ENCODE measurements at regions not wholly inside any gene's neighbourhood (a gene's known extent, or its start where the extent isn't known, plus 50 kb on each side); places are given as distances from the start of the nearest gene placed in this dataset.
A peak's percentile ranks its signal among the peaks of the same experiment; 100 is the strongest.

DNA sequence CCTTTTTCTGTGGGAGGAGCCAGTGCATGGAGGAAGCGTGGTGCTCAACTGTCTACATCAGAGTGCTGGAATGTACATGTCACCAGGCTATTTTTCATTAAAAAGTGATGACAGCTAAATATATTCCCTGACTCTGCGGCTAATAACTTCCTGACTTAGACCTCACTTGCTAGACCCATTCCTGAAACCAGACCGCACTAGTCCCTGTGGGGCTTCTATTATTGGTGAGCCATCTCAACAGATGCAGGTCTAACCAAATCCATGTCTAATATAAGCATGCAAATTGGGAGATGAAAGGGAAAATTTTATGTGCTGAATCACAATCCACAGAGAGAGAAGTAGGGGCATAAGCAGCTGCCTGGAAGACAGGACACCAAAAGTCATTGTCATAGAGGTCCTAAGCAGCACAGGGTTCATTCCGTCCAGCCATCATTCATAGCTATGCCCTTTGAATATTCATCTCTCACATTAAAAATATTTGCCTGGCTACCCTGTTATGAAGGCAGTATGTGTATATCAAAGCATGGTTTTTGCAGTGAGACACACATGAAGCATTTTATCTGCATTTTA lies 110.9 kb upstream of the BLID start:
- no peaks in the 10 kb centered on the region for H3K9me3 ChIP-seq
- DNase-seq (ENCODE audit: extremely low spot score in 2 of 2), result no peak
- no peak overlapping the region for H3K27ac ChIP-seq
- no peaks in the 10 kb centered on the region for H3K36me3 ChIP-seq
- TF ChIP-seq POLR2A (IDR thresholded peaks at IDR 0.05) (no peak), CTCF (IDR thresholded peaks at IDR 0.05) (no peak), POLR2AphosphoS5 (IDR thresholded peaks at IDR 0.05; ENCODE audit: insufficient read depth in 1 of 2, low read depth in 1 of 2) (no peak)
- H3K4me3 ChIP-seq, result no peak overlapping the region
- H3K27me3 ChIP-seq, result no peaks in the 10 kb centered on the region
- H3K4me1 ChIP-seq, result peaks cover 17% of the 10 kb centered on the region
- intact Hi-C loops (cut with DNase I), result no loop called here

DNA sequence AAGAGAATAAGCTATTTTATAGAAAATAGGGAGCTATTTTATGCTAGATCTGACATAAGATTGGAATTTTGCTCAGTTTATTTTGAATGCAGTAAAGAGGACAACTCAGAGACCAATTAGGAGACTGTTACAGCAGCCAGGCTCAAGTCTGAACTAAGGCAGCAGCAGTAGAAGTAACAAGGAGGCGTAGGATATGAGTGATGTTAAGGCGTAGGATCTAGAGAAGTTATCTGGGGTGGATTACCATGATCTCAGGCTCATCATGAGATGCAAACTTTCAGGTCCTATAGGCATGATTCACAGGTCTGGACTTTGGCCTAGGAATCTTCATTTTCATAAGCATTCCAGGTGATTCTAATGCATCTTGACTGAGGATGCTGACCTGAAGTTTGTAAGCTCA lies 108.9 kb upstream of the BLID start:
- no peaks in the 10 kb centered on the region for H3K9me3 ChIP-seq
- TF ChIP-seq CTCF (IDR thresholded peaks at IDR 0.05), result no peak
- TF ChIP-seq POLR2A (IDR thresholded peaks at IDR 0.05), result no peak
- no peak for TF ChIP-seq POLR2AphosphoS5 (IDR thresholded peaks at IDR 0.05; ENCODE audit: insufficient read depth in 1 of 2, low read depth in 1 of 2)
- H3K36me3 ChIP-seq, result no peaks in the 10 kb centered on the region
- H3K27ac ChIP-seq, result no peak overlapping the region
- DNase-seq (ENCODE audit: extremely low spot score in 2 of 2), result no peak
- peaks cover 15% of the 10 kb centered on the region for H3K4me1 ChIP-seq
- H3K4me3 ChIP-seq, result no peak overlapping the region
- intact Hi-C loops (cut with DNase I), result no loop called here
- no peaks in the 10 kb centered on the region for H3K27me3 ChIP-seq

DNA sequence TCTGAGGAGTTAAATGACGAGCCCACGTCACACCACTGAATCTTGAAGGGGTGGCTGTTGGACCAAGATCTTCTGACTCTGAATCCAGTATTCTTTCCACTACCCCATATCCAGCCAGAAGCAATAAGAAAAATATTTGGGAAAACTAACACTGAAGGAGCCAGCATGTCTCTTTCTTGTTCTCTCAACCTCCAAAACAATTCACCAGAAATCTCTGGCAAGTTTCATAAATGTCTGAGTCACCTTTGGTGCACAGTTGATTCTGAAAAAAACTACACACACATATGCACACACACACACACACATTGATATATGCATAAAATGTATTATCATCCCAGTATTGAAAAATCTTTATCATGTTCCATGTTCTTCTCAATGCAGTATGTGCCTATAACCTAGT lies 104.3 kb upstream of the BLID start:
- Histone ChIP-seq H3K9me3 (no peaks in the 10 kb centered on the region), H3K27ac (no peak overlapping the region), H3K4me1 (peaks cover 4% of the 10 kb centered on the region), H3K36me3 (no peaks in the 10 kb centered on the region), H3K4me3 (no peak overlapping the region), H3K27me3 (no peaks in the 10 kb centered on the region)
- TF ChIP-seq POLR2A (IDR thresholded peaks at IDR 0.05) (no peak), CTCF (IDR thresholded peaks at IDR 0.05) (no peak), POLR2AphosphoS5 (IDR thresholded peaks at IDR 0.05; ENCODE audit: insufficient read depth in 1 of 2, low read depth in 1 of 2) (no peak)
- no peak for DNase-seq (ENCODE audit: extremely low spot score in 2 of 2)
- intact Hi-C loops (cut with DNase I), result no loop called here

DNA sequence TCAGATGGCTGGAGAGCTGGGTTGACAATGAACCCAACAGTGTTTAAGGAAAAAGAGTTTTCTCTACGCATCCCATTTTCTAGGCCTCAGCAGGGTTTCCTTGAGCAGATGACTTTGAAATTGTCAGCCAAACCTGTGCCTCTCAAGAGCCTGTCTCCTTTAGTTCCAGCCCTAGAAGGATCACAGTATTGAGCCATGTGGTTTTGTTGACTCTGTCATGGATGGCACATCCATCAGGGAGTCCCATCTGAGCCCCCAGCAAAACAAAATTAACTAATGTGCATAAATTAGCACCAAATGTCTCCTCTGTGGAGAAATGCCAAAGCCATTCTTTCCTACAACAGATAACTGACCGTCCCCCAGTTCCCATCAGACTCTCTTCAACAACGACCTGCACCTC lies 103.8 kb upstream of the BLID start:
- Histone ChIP-seq H3K9me3 (no peaks in the 10 kb centered on the region), H3K36me3 (no peaks in the 10 kb centered on the region), H3K27me3 (no peaks in the 10 kb centered on the region), H3K4me1 (peaks cover 8% of the 10 kb centered on the region), H3K27ac (no peak overlapping the region), H3K4me3 (no peak overlapping the region)
- DNase-seq (ENCODE audit: extremely low spot score in 2 of 2), result no peak
- TF ChIP-seq POLR2A (IDR thresholded peaks at IDR 0.05), result no peak
- no peak for TF ChIP-seq CTCF (IDR thresholded peaks at IDR 0.05)
- TF ChIP-seq POLR2AphosphoS5 (IDR thresholded peaks at IDR 0.05; ENCODE audit: insufficient read depth in 1 of 2, low read depth in 1 of 2), result no peak
- intact Hi-C loops (cut with DNase I), result loop anchor here (5.0 to 10.0 kb wide), 2 partner anchors 75 to 288 kb away; no protein-coding TSS in a partner anchor

GRCh38 chr11:122215244-122215992 lies 99.4 kb upstream of the BLID start:
- H3K27me3 ChIP-seq, result no peaks in the 10 kb centered on the region
- intact Hi-C loops (cut with DNase I), result loop anchor here (5.0 to 10.0 kb wide), 2 partner anchors 79 to 292 kb away; no protein-coding TSS in a partner anchor
- no peaks in the 10 kb centered on the region for H3K36me3 ChIP-seq
- H3K9me3 ChIP-seq, result no peaks in the 10 kb centered on the region
- H3K4me3 ChIP-seq, result no peak overlapping the region
- H3K27ac ChIP-seq, result peak overlapping the region; percentile 2
- DNase-seq (ENCODE audit: extremely low spot score in 2 of 2), result no peak
- TF ChIP-seq POLR2A (IDR thresholded peaks at IDR 0.05), result no peak
- TF ChIP-seq POLR2AphosphoS5 (IDR thresholded peaks at IDR 0.05; ENCODE audit: insufficient read depth in 1 of 2, low read depth in 1 of 2), result peak in 1 of 2 donors; percentile 44
- TF ChIP-seq CTCF (IDR thresholded peaks at IDR 0.05), result peak; percentile 24 to 87 (median 64)
- peaks cover 12% of the 10 kb centered on the region for H3K4me1 ChIP-seq

Measured in vagina (tissue), 2 donors.